ENCODE measurements at regions not wholly inside any gene's neighbourhood (a gene's known extent, or its start where the extent isn't known, plus 50 kb on each side); places are given as distances from the start of the nearest gene placed in this dataset.

- no peak overlapping the region for H3K14ac ChIP-seq (ENCODE audit: insufficient read depth, low read length)
- H3K4ac ChIP-seq (ENCODE audit: low read depth, low read length): no peak overlapping the region
- Mint-ChIP-seq H3K4me1 (peaks cover 0 to 4% of the 10 kb centered on the region in 2 experiments; a peak in 2 of 4 replicates), H3K27me3 (ENCODE audit: low read depth) (peaks cover 1% of the 10 kb centered on the region; the same call in 1 of the 2 replicates), H3K27ac (no peak overlapping the region), H3K4me3 (no peak overlapping the region), H3K36me3 (ENCODE audit: insufficient read depth in 1 of 3, low read depth in 3 of 3) (peaks cover 0 to 7% (median 2%) of the 10 kb centered on the region in 3 experiments; a peak in 3 of 7 replicates), H3K9me3 (peaks cover 84 to 92% of the 10 kb centered on the region in 2 experiments)
- no CpG with 5 or more reads among the region's 1 CpG for WGBS (ENCODE audit: extremely low coverage, insufficient read length, low lambda C conversion rate)
- H2BK120ac ChIP-seq (ENCODE audit: low read depth, low read length, poor library complexity, severe bottlenecking): no peak overlapping the region
- no peaks in the 10 kb centered on the region for H3K79me2 ChIP-seq (ENCODE audit: insufficient read depth, low read length)
- no peak overlapping the region for H3K4me2 ChIP-seq (ENCODE audit: insufficient read depth, insufficient read length, low read length)
- no peak overlapping the region for H3K23ac ChIP-seq (ENCODE audit: insufficient read length, low read depth, low read length)
- no peak overlapping the region for H2AK5ac ChIP-seq (ENCODE audit: insufficient read length, low read length)
- H3K9me3 ChIP-seq (ENCODE audit: control insufficient read depth, low read depth, low read length): peaks cover 14% of the 10 kb centered on the region
- H3K27me3 ChIP-seq (ENCODE audit: insufficient read depth, low read length): no peaks in the 10 kb centered on the region
- no peak overlapping the region for H2BK20ac ChIP-seq (ENCODE audit: low read depth, low read length, poor library complexity, severe bottlenecking)
- H3K23me2 ChIP-seq (ENCODE audit: insufficient read length, low read depth, low read length, poor library complexity, severe bottlenecking): no peaks in the 10 kb centered on the region
- no peak overlapping the region for H3K9ac ChIP-seq (ENCODE audit: extremely low read depth, insufficient read length, low read length)
- H4K91ac ChIP-seq (ENCODE audit: insufficient read length, low read depth, low read length): no peak overlapping the region
- no peaks in the 10 kb centered on the region for H3K79me1 ChIP-seq (ENCODE audit: insufficient read depth, low read depth, low read length, poor library complexity, severe bottlenecking)
- H4K20me1 ChIP-seq (ENCODE audit: control insufficient read depth, insufficient read depth, insufficient read length): no peaks in the 10 kb centered on the region
- no peak for DNase-seq
- no peak overlapping the region for H2BK12ac ChIP-seq (ENCODE audit: insufficient read length, low read depth, low read length)
- H3K4me1 ChIP-seq (ENCODE audit: insufficient read depth, low read length): no peaks in the 10 kb centered on the region
- no peak overlapping the region for H2BK5ac ChIP-seq (ENCODE audit: insufficient read length, low read length)
- no peak overlapping the region for H3K56ac ChIP-seq (ENCODE audit: insufficient read length, low read depth, low read length)
- H2BK15ac ChIP-seq (ENCODE audit: low read depth, low read length): no peak overlapping the region
- no peak overlapping the region for H3K18ac ChIP-seq (ENCODE audit: insufficient read length, low read depth, low read length)
- H3T11ph ChIP-seq (ENCODE audit: low read length): no peak overlapping the region
- no peak overlapping the region for H3K27ac ChIP-seq (ENCODE audit: insufficient read length, low read depth, low read length)
- H4K8ac ChIP-seq (replicated peaks; ENCODE audit: insufficient read length, low read depth, low read length): no peak overlapping the region
- no peak overlapping the region for H2AFZ ChIP-seq (ENCODE audit: low read length)
- no peak for TF ChIP-seq CTCF (conservative IDR thresholded peaks at IDR 0.05)
- H4K5ac ChIP-seq (ENCODE audit: insufficient read length, low read depth, low read length): no peak overlapping the region
Measured at GRCh38 chrX:77162777-77163176, 284.4 kb upstream of the FGF16 start.

All from H9 (cell line).